B cell (primary cell): ENCODE measurements at regions not wholly inside any gene's neighbourhood (a gene's known extent, or its start where the extent isn't known, plus 50 kb on each side); places are given as distances from the start of the nearest gene placed in this dataset.

Experiments used
- ATAC-seq: fragments of 200-7000 bp; cut with Tn5 transposase; one replicate; pipeline ENCODE4 v1.10.0; 2021; ENCODE audit warnings: low read depth, mild to moderate bottlenecking, moderate number of reproducible peaks, moderate library complexity
- CTCF ChIA-PET: fragments of 350-600 bp; sonication (Branson Sonifier 250); formaldehyde crosslinking; loops from one replicate; lab custom pipeline; 2021; ENCODE audit warnings: antibody characterized with exemption, inconsistent platforms; lab: Charles Lee
- POLR2A ChIA-PET: fragments of 350-600 bp; sonication (Branson Sonifier 250); formaldehyde crosslinking; loops from one replicate; lab custom pipeline; 2021; ENCODE audit warnings: antibody characterized with exemption; lab: Charles Lee
- DNase-seq: peaks from one replicate; pipeline ENCODE4 v3.0.0; 2013
- H2AFZ ChIP-seq: 2 replicates; pipeline ENCODE4 v1.6.1; 2012; ENCODE audit warnings: mild to moderate bottlenecking, low read depth, low read length; ENCODE audit not compliant: insufficient read depth, poor library complexity, severe bottlenecking
- H3K27ac ChIP-seq, 2 donors: 1 replicate in 1 of 2; 2 replicates in 1 of 2; pipeline ENCODE4 v1.5.1; 2012 to 2013; ENCODE audit warnings: low read length in 2 of 2, mild to moderate bottlenecking in 2 of 2, moderate library complexity in 1 of 2
- H3K27me3 ChIP-seq, 4 experiments: fragments of 200-600 bp in 1 of 4; sonication (generic) in 1 of 4; replicated peaks in 1 of 4; 1 replicate in 2 of 4; 2 replicates in 2 of 4; pipeline versions ENCODE4 v1.6.1 to v1.7.0; 2013 to 2016; ENCODE audit warnings: low read length in 3 of 4, mild to moderate bottlenecking in 2 of 4, mixed read lengths in 1 of 4, moderate library complexity in 1 of 4; ENCODE audit not compliant: insufficient read depth in 4 of 4, control insufficient read depth in 3 of 4; ENCODE audit errors: control extremely low read depth in 1 of 4
- H3K36me3 ChIP-seq, 2 experiments: replicated peaks in 1 of 2; 1 replicate in 1 of 2; 2 replicates in 1 of 2; pipeline versions ENCODE4 v1.6.1 to v1.7.1; 2013; ENCODE audit warnings: low read length in 1 of 2; ENCODE audit not compliant: insufficient read depth in 2 of 2, control insufficient read depth in 1 of 2; ENCODE audit errors: control extremely low read depth in 1 of 2, extremely low read depth in 1 of 2
- H3K4me1 ChIP-seq, 2 donors: fragments of 200-600 bp in 1 of 2; sonication (generic) in 1 of 2; 1 replicate in 1 of 2; 2 replicates in 1 of 2; pipeline versions ENCODE4 v1.5.1 to v1.6.1; 2013 to 2017; ENCODE audit warnings: low read length in 2 of 2; ENCODE audit not compliant: control insufficient read depth in 2 of 2, insufficient read depth in 2 of 2
- H3K4me2 ChIP-seq: replicated peaks from 2 replicates; pipeline ENCODE3; 2012; ENCODE audit warnings: mild to moderate bottlenecking, low read depth, low read length; ENCODE audit not compliant: poor library complexity, severe bottlenecking
- H3K4me3 ChIP-seq, 5 experiments: fragments of 200-600 bp in 1 of 5; sonication (generic) in 1 of 5; 1 replicate in 3 of 5; 2 replicates in 2 of 5; pipeline versions ENCODE4 v1.5.1 to v1.7.0; 2011 to 2016; ENCODE audit warnings: low read length in 4 of 5, mild to moderate bottlenecking in 4 of 5, low read depth in 2 of 5, control low read depth in 1 of 5, moderate library complexity in 1 of 5; ENCODE audit not compliant: insufficient read depth in 1 of 5; ENCODE audit errors: control extremely low read depth in 1 of 5, extremely low read depth in 1 of 5
- H3K79me2 ChIP-seq: fragments of 200-600 bp; sonication (generic); one replicate; pipeline ENCODE4 v1.6.0; 2016; ENCODE audit warnings: low read length; ENCODE audit not compliant: control insufficient read depth, insufficient read depth
- H3K9ac ChIP-seq: fragments of 200-600 bp; sonication (generic); 2 replicates; pipeline ENCODE4 v1.6.1; 2017; ENCODE audit warnings: mild to moderate bottlenecking, low read length, moderate library complexity
- H3K9me3 ChIP-seq, 3 donors: one replicate each; pipeline versions ENCODE4 v1.6.1 to v1.7.1; 2013; ENCODE audit warnings: low read length in 2 of 3; ENCODE audit not compliant: control insufficient read depth in 2 of 3, insufficient read depth in 1 of 3; ENCODE audit errors: control extremely low read depth in 1 of 3
- H4K20me1 ChIP-seq: 2 replicates; pipeline ENCODE4 v1.6.0; 2012; ENCODE audit warnings: mild to moderate bottlenecking, low read length; ENCODE audit not compliant: insufficient read depth, control insufficient read depth, poor library complexity, severe bottlenecking
- H3K27ac Mint-ChIP-seq: one replicate; pipeline ENCODE4 v1.8.0; 2021; ENCODE audit warnings: mixed read lengths
- H3K27me3 Mint-ChIP-seq: one replicate; pipeline ENCODE4 v1.8.0; 2021; ENCODE audit warnings: mixed read lengths
- H3K4me1 Mint-ChIP-seq: one replicate; pipeline ENCODE4 v1.8.0; 2021; ENCODE audit warnings: mixed read lengths
- H3K4me3 Mint-ChIP-seq: one replicate; pipeline ENCODE4 v1.8.0; 2021; ENCODE audit warnings: mixed read lengths
- H3K9me3 Mint-ChIP-seq: one replicate; pipeline ENCODE4 v1.8.0; 2022; ENCODE audit warnings: mixed read lengths; ENCODE audit not compliant: insufficient read depth
- EZH2 ChIP-seq: IDR thresholded peaks from 2 replicates; pipeline ENCODE4 v1.6.1; 2012; ENCODE audit warnings: borderline replicate concordance, low read depth, mild to moderate bottlenecking, moderate library complexity, low read length; ENCODE audit not compliant: insufficient read depth, poor library complexity, severe bottlenecking
- WGBS: methylation state at CpG from one replicate; pipeline ENCODE4 v1.1.5; 2013; ENCODE audit warnings: missing lambda C conversion rate; ENCODE audit not compliant: insufficient coverage; 5-methylcytosine and 5-hydroxymethylcytosine counted together
- intact Hi-C: fragments of 100-400 bp; cut with micrococcal nuclease; formaldehyde crosslinking; loops from one replicate; pipeline ENCODE4 v1.10.0; 2022
- TF ChIP-seq, protein P1 (sequence below): fragments of 200-600 bp; IDR thresholded peaks from one replicate; pipeline ENCODE4 v1.8.0; 2022; ENCODE audit warnings: antibody characterized with exemption, mild to moderate bottlenecking

DNA sequence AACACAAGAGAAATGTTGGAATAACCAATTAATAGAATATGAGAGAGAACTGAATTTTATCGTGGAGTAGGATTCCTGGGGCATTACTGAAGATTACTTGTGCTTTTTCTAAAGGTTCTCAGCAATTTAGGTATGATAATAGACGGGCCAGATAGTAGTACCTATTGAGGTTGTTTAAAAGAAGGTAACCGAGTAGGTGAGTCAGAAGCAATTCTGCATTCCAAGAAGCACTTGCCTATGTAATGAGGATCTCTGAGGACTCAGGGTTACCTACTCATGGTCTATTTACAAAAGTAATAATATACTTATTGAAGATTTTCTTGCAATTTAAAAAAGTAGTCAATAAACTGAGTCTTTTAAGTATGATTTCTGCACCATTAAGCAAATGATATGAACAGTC, 1469.8 kb downstream of the BRINP3 start:
- H3K27ac Mint-ChIP-seq: no peak overlapping the region
- Histone ChIP-seq H3K9me3 (no peaks in the 10 kb centered on the region), H3K27ac (no peak overlapping the region), H2AFZ (no peak overlapping the region), H3K4me3 (no peak overlapping the region), H4K20me1 (no peaks in the 10 kb centered on the region), H3K27me3 (no peaks in the 10 kb centered on the region), H3K36me3 (no peaks in the 10 kb centered on the region), H3K4me2 (no peak overlapping the region), H3K4me1 (no peaks in the 10 kb centered on the region), H3K9ac (no peak overlapping the region), H3K79me2 (no peaks in the 10 kb centered on the region)
- no peaks in the 10 kb centered on the region for H3K27me3 Mint-ChIP-seq
- intact Hi-C loops: no loop called here
- ChIA-PET POLR2A (no interaction called here), CTCF (no interaction called here)
- WGBS: no CpG with 5 or more reads among the region's 3 CpGs
- no peak for ATAC-seq
- peaks cover 2% of the 10 kb centered on the region for H3K9me3 Mint-ChIP-seq
- TF ChIP-seq EZH2: no peak
- TF ChIP-seq, protein P1, sequence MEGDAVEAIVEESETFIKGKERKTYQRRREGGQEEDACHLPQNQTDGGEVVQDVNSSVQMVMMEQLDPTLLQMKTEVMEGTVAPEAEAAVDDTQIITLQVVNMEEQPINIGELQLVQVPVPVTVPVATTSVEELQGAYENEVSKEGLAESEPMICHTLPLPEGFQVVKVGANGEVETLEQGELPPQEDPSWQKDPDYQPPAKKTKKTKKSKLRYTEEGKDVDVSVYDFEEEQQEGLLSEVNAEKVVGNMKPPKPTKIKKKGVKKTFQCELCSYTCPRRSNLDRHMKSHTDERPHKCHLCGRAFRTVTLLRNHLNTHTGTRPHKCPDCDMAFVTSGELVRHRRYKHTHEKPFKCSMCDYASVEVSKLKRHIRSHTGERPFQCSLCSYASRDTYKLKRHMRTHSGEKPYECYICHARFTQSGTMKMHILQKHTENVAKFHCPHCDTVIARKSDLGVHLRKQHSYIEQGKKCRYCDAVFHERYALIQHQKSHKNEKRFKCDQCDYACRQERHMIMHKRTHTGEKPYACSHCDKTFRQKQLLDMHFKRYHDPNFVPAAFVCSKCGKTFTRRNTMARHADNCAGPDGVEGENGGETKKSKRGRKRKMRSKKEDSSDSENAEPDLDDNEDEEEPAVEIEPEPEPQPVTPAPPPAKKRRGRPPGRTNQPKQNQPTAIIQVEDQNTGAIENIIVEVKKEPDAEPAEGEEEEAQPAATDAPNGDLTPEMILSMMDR: no peak
- no peak overlapping the region for H3K4me3 Mint-ChIP-seq
- DNase-seq: no peak
- H3K4me1 Mint-ChIP-seq: no peaks in the 10 kb centered on the region

DNA sequence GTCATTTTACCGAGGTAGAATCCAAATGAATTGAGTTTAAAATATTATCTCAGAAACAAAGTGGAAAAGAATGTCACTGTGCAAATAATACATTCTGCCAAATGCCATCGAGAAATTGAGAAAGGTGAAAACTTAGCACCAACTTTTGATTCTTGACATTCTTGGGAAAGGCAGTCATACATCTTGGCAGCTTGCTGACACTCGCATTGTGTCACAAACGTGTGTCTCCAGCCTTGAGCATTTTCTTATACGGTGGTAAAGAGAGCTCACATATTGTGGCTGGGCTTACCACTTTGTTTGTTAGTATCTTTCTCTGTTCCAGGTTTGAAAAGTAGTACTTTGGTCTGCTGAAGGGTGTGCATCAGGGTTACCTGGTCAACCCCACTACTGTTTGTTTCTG, 1456.1 kb downstream of the BRINP3 start:
- no peaks in the 10 kb centered on the region for H3K27me3 Mint-ChIP-seq
- intact Hi-C loops: no loop called here
- peaks cover 0 to 4% (median 0%) of the 10 kb centered on the region in 3 donors for H3K9me3 ChIP-seq
- TF ChIP-seq, protein P1: no peak
- TF ChIP-seq EZH2: no peak
- H3K4me2 ChIP-seq: no peak overlapping the region
- no peaks in the 10 kb centered on the region for H3K79me2 ChIP-seq
- no peaks in the 10 kb centered on the region for H4K20me1 ChIP-seq
- no peak overlapping the region for H3K27ac ChIP-seq
- CTCF ChIA-PET: no interaction called here
- no peak overlapping the region for H3K27ac Mint-ChIP-seq
- no peak for ATAC-seq
- H3K9ac ChIP-seq: no peak overlapping the region
- POLR2A ChIA-PET: no interaction called here
- H3K36me3 ChIP-seq: no peaks in the 10 kb centered on the region
- no peaks in the 10 kb centered on the region for H3K27me3 ChIP-seq
- no peak overlapping the region for H3K4me3 ChIP-seq
- peaks cover 7% of the 10 kb centered on the region for H3K9me3 Mint-ChIP-seq
- no peaks in the 10 kb centered on the region for H3K4me1 Mint-ChIP-seq
- DNase-seq: no peak
- H3K4me3 Mint-ChIP-seq: no peak overlapping the region
- no peak overlapping the region for H2AFZ ChIP-seq
- WGBS: 91% methylated on average over 4 of the region's 5 CpGs
- H3K4me1 ChIP-seq: no peaks in the 10 kb centered on the region
